NCI-H82 treated with DMSO at 0.1 percent for 48 hours (cell line): ENCODE measurements at regions not wholly inside any gene's neighbourhood (a gene's known extent, or its start where the extent isn't known, plus 50 kb on each side); places are given as distances from the start of the nearest gene placed in this dataset.

Experiments
- DNase-seq: peaks from one replicate; lab custom pipeline; 2025; ENCODE audit not compliant: unreplicated experiment; lab: John Stamatoyannopoulos, UW

- no peak for DNase-seq
These were observed 137.8 kb downstream of the RRAGC start for GRCh38 chr1:38721816-38722215.

- no peak for DNase-seq
These were observed 139.7 kb downstream of the RRAGC start for GRCh38 chr1:38719880-38720279.

- no peak for DNase-seq
These were observed 141.5 kb downstream of the RRAGC start for GRCh38 chr1:38718031-38718430.

- DNase-seq, result no peak
These were observed 143.3 kb downstream of the RRAGC start for GRCh38 chr1:38716229-38716628.

- DNase-seq, result no peak
These were observed 144.2 kb downstream of the RRAGC start for GRCh38 chr1:38715415-38715814.

GRCh38 chr1:38712046-38712445 is 147.5 kb downstream of the RRAGC start:
- no peak for DNase-seq

GRCh38 chr1:38708701-38709258 is 150.8 kb downstream of the RRAGC start:
- DNase-seq, result no peak

GRCh38 chr1:38701088-38701487 is 158.5 kb downstream of the RRAGC start:
- no peak for DNase-seq

GRCh38 chr1:38700077-38700470 is 159.5 kb downstream of the RRAGC start:
- DNase-seq, result no peak

- DNase-seq, result no peak
These were observed 160.1 kb downstream of the RRAGC start for GRCh38 chr1:38699330-38700076.

GRCh38 chr1:38697387-38697786 is 162.2 kb downstream of the RRAGC start:
- no peak for DNase-seq

- no peak for DNase-seq
These were observed 163.2 kb downstream of the RRAGC start for GRCh38 chr1:38696371-38696770.

GRCh38 chr1:38693759-38694158 is 165.8 kb downstream of the RRAGC start:
- no peak for DNase-seq

- no peak for DNase-seq
These were observed 166.5 kb downstream of the RRAGC start for GRCh38 chr1:38693031-38693430.

GRCh38 chr1:38690790-38691449 is 168.7 kb downstream of the RRAGC start:
- no peak for DNase-seq

GRCh38 chr1:38686927-38687255 is 172.7 kb downstream of the RRAGC start:
- DNase-seq, result no peak

- DNase-seq, result no peak
These were observed 173.2 kb downstream of the RRAGC start for GRCh38 chr1:38686167-38686926.

- no peak for DNase-seq
These were observed 174.2 kb downstream of the RRAGC start for GRCh38 chr1:38685388-38685787.

GRCh38 chr1:38680801-38681510 is 178.6 kb downstream of the RRAGC start:
- no peak for DNase-seq

GRCh38 chr1:38677756-38678155 is 181.8 kb downstream of the RRAGC start:
- DNase-seq, result no peak

GRCh38 chr1:38677311-38677710 is 182.3 kb downstream of the RRAGC start:
- no peak for DNase-seq
